A549 (cell line): ENCODE measurements at regions not wholly inside any gene's neighbourhood (a gene's known extent, or its start where the extent isn't known, plus 50 kb on each side); places are given as distances from the start of the nearest gene placed in this dataset.

ENCODE experiments used
- ATAC-seq, 2 experiments: fragments of 200-7000 bp in 1 of 2; fragments of >200 bp in 1 of 2; cut with Nextera tagmentation in 1 of 2; cut with Tn5 transposase in 1 of 2; 3 replicates each; pipeline versions ENCODE4 v1.8.0 to v1.9.1; 2018 to 2020; ENCODE audit warnings: mild to moderate bottlenecking in 1 of 2, moderate library complexity in 1 of 2
- CTCF ChIA-PET: fragments of 300-600 bp; sonication (Branson Sonifier 250); formaldehyde crosslinking; extraction: SDS; loops from one replicate; lab custom pipeline; 2021; ENCODE audit warnings: antibody characterized with exemption, inconsistent platforms; lab: Yijun Ruan, JAX
- POLR2A ChIA-PET: fragments of 350-600 bp; formaldehyde crosslinking; extraction: SDS; loops from one replicate; lab custom pipeline; 2021; ENCODE audit warnings: antibody characterized with exemption, inconsistent platforms; lab: Yijun Ruan, JAX
- DNase-seq, 2 experiments: peaks; one replicate each; pipeline versions ENCODE4 v3.0.0 to v3.0.0-alpha.2; 2011 to 2016; ENCODE audit warnings: low read depth in 1 of 2, low spot score in 1 of 2
- FAIRE-seq: peaks from 2 replicates; lab custom pipeline; 2011; peaks lifted over from hg19 to GRCh38; lab: Jason Lieb, UNC
- H3K27ac ChIP-seq, 2 experiments: fragments of >200 bp; sonication (Bioruptor Twin); formaldehyde crosslinking; 3 replicates each; pipeline ENCODE4 v1.5.1; 2016 to 2017
- H3K4me1 ChIP-seq: fragments of >200 bp; sonication (Bioruptor Twin); formaldehyde crosslinking; 3 replicates; pipeline ENCODE4 v1.6.1; 2016
- H3K4me2 ChIP-seq: fragments of >200 bp; sonication (Bioruptor Twin); formaldehyde crosslinking; 3 replicates; pipeline ENCODE4 v1.6.1; 2016
- H3K4me3 ChIP-seq: fragments of >200 bp; sonication (Bioruptor Twin); formaldehyde crosslinking; 3 replicates; pipeline ENCODE4 v1.5.1; 2016
- H3K9me3 ChIP-seq: fragments of >200 bp; sonication (Bioruptor Twin); formaldehyde crosslinking; 3 replicates; pipeline ENCODE4 v1.6.1; 2016
- CBX8 ChIP-seq: fragments of 200-600 bp; sonication (generic); IDR thresholded peaks from 2 replicates; pipeline ENCODE4 v1.6.1; 2016
- CEBPB ChIP-seq, 2 experiments: fragments of >200 bp in 1 of 2; sonication (Bioruptor Twin) in 1 of 2; formaldehyde crosslinking in 1 of 2; IDR thresholded peaks; 2 replicates each; pipeline ENCODE4 v1.6.1; 2012 to 2016
- CHD2 ChIP-seq: fragments of 150-350 bp; IDR thresholded peaks from 2 replicates; pipeline ENCODE4 v1.6.1; 2014; ENCODE audit warnings: low read length; ENCODE audit not compliant: partially characterized antibody
- CHD4 ChIP-seq: fragments of 200-600 bp; sonication (generic); IDR thresholded peaks from 2 replicates; pipeline ENCODE4 v1.6.1; 2016; ENCODE audit warnings: antibody characterized with exemption, mild to moderate bottlenecking, borderline replicate concordance
- CTCF ChIP-seq: fragments of >200 bp; sonication (Bioruptor Twin); formaldehyde crosslinking; IDR thresholded peaks from 3 replicates; pipeline ENCODE4 v1.5.1; 2016
- E2F6 ChIP-seq: IDR thresholded peaks from 2 replicates; pipeline ENCODE4 v1.6.1; 2012; ENCODE audit warnings: low read depth, borderline replicate concordance
- EP300 ChIP-seq, 2 experiments: fragments of >200 bp; sonication (Bioruptor Twin); formaldehyde crosslinking; IDR thresholded peaks; 2 replicates in 1 of 2; 3 replicates in 1 of 2; pipeline ENCODE4 v1.6.1; 2016 to 2017
- ESRRA ChIP-seq: fragments of 150-350 bp; IDR thresholded peaks from 2 replicates; pipeline ENCODE4 v1.6.1; 2014; ENCODE audit warnings: mild to moderate bottlenecking, low read length, borderline replicate concordance
- FOSB ChIP-seq: fragments of 250-450 bp; sonication (Bioruptor Pico); IDR thresholded peaks from 2 replicates; pipeline ENCODE4 v1.5.0; 2020; ENCODE audit warnings: mild to moderate bottlenecking, moderate library complexity
- HEYL ChIP-seq: fragments of 250-450 bp; sonication (Bioruptor Pico); IDR thresholded peaks from 2 replicates; pipeline ENCODE4 v1.8.0; 2021; ENCODE audit warnings: mild to moderate bottlenecking, moderate library complexity
- HMGXB4 ChIP-seq: fragments of 250-450 bp; sonication (Bioruptor Pico); IDR thresholded peaks from 2 replicates; pipeline ENCODE4 v1.5.0; 2021; ENCODE audit warnings: mild to moderate bottlenecking, moderate library complexity, borderline replicate concordance
- HOXA7 ChIP-seq: fragments of 250-450 bp; sonication (Bioruptor Pico); IDR thresholded peaks from 2 replicates; pipeline ENCODE4 v1.5.0; 2020; ENCODE audit warnings: mild to moderate bottlenecking, moderate library complexity
- HOXB5 ChIP-seq: fragments of 250-450 bp; sonication (Bioruptor Pico); IDR thresholded peaks from 2 replicates; pipeline ENCODE4 v1.5.0; 2020; ENCODE audit warnings: mild to moderate bottlenecking, moderate library complexity
- JUNB ChIP-seq: fragments of >200 bp; sonication (Bioruptor Twin); formaldehyde crosslinking; IDR thresholded peaks from 2 replicates; pipeline ENCODE4 v1.6.1; 2016
- KDM5A ChIP-seq: fragments of 200-600 bp; sonication (generic); IDR thresholded peaks from 2 replicates; pipeline ENCODE4 v1.6.1; 2016; ENCODE audit warnings: antibody characterized with exemption, mild to moderate bottlenecking
- MAFK ChIP-seq: fragments of 450-650 bp; IDR thresholded peaks from 2 replicates; pipeline ENCODE4 v1.6.1; 2014; ENCODE audit not compliant: partially characterized antibody
- MAX ChIP-seq: IDR thresholded peaks from 2 replicates; pipeline ENCODE4 v1.6.1; 2012
- NR3C1 ChIP-seq: fragments of >200 bp; sonication (Bioruptor Twin); formaldehyde crosslinking; IDR thresholded peaks from 3 replicates; pipeline ENCODE4 v1.6.1; 2017
- PBX3 ChIP-seq: IDR thresholded peaks from 2 replicates; pipeline ENCODE4 v1.6.1; 2012
- PHF8 ChIP-seq: fragments of 200-600 bp; sonication (generic); IDR thresholded peaks from 2 replicates; pipeline ENCODE4 v1.6.1; 2016; ENCODE audit warnings: low read depth, mild to moderate bottlenecking, antibody characterized with exemption, moderate library complexity, borderline replicate concordance
- POLR2A ChIP-seq: IDR thresholded peaks from 2 replicates; pipeline ENCODE4 v1.6.1; 2012; ENCODE audit warnings: mild to moderate bottlenecking, low read length
- RAD21 ChIP-seq, 2 experiments: fragments of >200 bp in 1 of 2; sonication (Bioruptor Twin) in 1 of 2; formaldehyde crosslinking in 1 of 2; IDR thresholded peaks in 1 of 2; conservative IDR thresholded peaks in 1 of 2; 2 replicates in 1 of 2; 3 replicates in 1 of 2; pipeline ENCODE4 v1.6.1; 2012 to 2018; ENCODE audit warnings: inconsistent platforms in 1 of 2
- RCOR1 ChIP-seq: fragments of 150-350 bp; IDR thresholded peaks from 2 replicates; pipeline ENCODE4 v1.6.1; 2014; ENCODE audit warnings: antibody characterized with exemption, low read length, low read depth
- RNF2 ChIP-seq: fragments of 200-600 bp; sonication (generic); IDR thresholded peaks from 2 replicates; pipeline ENCODE4 v1.6.1; 2016; ENCODE audit warnings: low read depth, mild to moderate bottlenecking, antibody characterized with exemption, moderate library complexity, borderline replicate concordance
- SMC3 ChIP-seq: fragments of >200 bp; sonication (Bioruptor Twin); formaldehyde crosslinking; IDR thresholded peaks from 3 replicates; pipeline ENCODE4 v1.6.1; 2018; ENCODE audit warnings: inconsistent platforms
- TFCP2L1 ChIP-seq: fragments of 250-450 bp; sonication (Bioruptor Pico); IDR thresholded peaks from 2 replicates; pipeline ENCODE4 v1.5.0; 2021; ENCODE audit warnings: mild to moderate bottlenecking
- TP53 ChIP-seq: fragments of 250-450 bp; sonication (Bioruptor Pico); IDR thresholded peaks from 2 replicates; pipeline ENCODE4 v1.5.0; 2021; ENCODE audit warnings: mild to moderate bottlenecking, moderate library complexity
- USF2 ChIP-seq: fragments of 450-650 bp; IDR thresholded peaks from 2 replicates; pipeline ENCODE4 v1.6.1; 2014; ENCODE audit warnings: antibody characterized with exemption
- ZC3H11A ChIP-seq: fragments of 450-650 bp; IDR thresholded peaks from 2 replicates; pipeline ENCODE4 v1.6.1; 2014; ENCODE audit warnings: antibody characterized with exemption, mild to moderate bottlenecking
- ZFP36 ChIP-seq: fragments of 450-650 bp; IDR thresholded peaks from 2 replicates; pipeline ENCODE4 v1.6.1; 2014; ENCODE audit warnings: borderline replicate concordance; ENCODE audit not compliant: partially characterized antibody
- WGBS: methylation state at CpG from one replicate; pipeline ENCODE4 v1.1.6; 2017; ENCODE audit errors: missing lambda C conversion rate; 5-methylcytosine and 5-hydroxymethylcytosine counted together

- TF ChIP-seq EP300 (IDR thresholded peaks at IDR 0.05) (no peak), HOXB5 (no peak), POLR2A (no peak), HMGXB4 (no peak), CHD4 (no peak), MAFK (no peak), TFCP2L1 (no peak), CHD2 (no peak)
- ChIA-PET POLR2A (no interaction called here), CTCF (interaction anchor here (0.6 to 5.0 kb wide), 14 partner anchors 21 to 391 kb away, joined by 3 to 34 read pairs (median 5); no protein-coding TSS in a partner anchor)
- DNase-seq (no peak), FAIRE-seq (no peak), ATAC-seq (no peak)
- no peak overlapping the region for H3K4me2 ChIP-seq
- H3K4me3 ChIP-seq: no peak overlapping the region
- H3K4me1 ChIP-seq: no peaks in the 10 kb centered on the region
- H3K27ac ChIP-seq: no peak overlapping the region
- 54% methylated on average over 6 of the region's 8 CpGs for WGBS
- no peaks in the 10 kb centered on the region for H3K9me3 ChIP-seq
Observed at GRCh38 chr22:22746963-22747933, 102.8 kb downstream of the GGTLC2 start.

- POLR2A ChIA-PET: no interaction called here
- WGBS: 20% methylated on average over 3 of the region's 5 CpGs
- FAIRE-seq: no peak
- H3K4me2 ChIP-seq: no peak overlapping the region
- CTCF ChIA-PET: interaction anchor here (0.6 to 5.0 kb wide), 8 partner anchors 9 to 82 kb away, joined by 3 to 34 read pairs (median 4); no protein-coding TSS in a partner anchor
- ATAC-seq: peak; percentile 83 to 93
- H3K9me3 ChIP-seq: no peaks in the 10 kb centered on the region
- no peaks in the 10 kb centered on the region for H3K4me1 ChIP-seq
- peak in 1 of 2 experiments; percentile 51 for DNase-seq
- H3K27ac ChIP-seq: no peak overlapping the region
- TF ChIP-seq HOXB5 (no peak), HOXA7 (no peak), PBX3 (no peak), RNF2 (no peak), TFCP2L1 (no peak), CEBPB (IDR thresholded peaks at IDR 0.05) (peak; percentile 12 to 32; a peak in 1 of 4 replicates), ESRRA (no peak), JUNB (no peak), ZC3H11A (no peak), ZFP36 (no peak), CBX8 (no peak), TP53 (CRISPR knock-in tag) (no peak), RCOR1 (no peak), USF2 (no peak), E2F6 (no peak), SMC3 (peak; percentile 56), NR3C1 (no peak), MAX (no peak), RAD21 (conservative IDR thresholded peaks at IDR 0.05 in 1 of 2, IDR thresholded peaks at IDR 0.05 in 1 of 2) (peak; percentile 52 to 61), CTCF (peak; percentile 63), KDM5A (no peak), HEYL (CRISPR knock-in tag) (no peak), PHF8 (no peak), FOSB (no peak)
- TF ChIP-seq, all 56 proteins: peak for 4
- H3K4me3 ChIP-seq: no peak overlapping the region
Observed at GRCh38 chr22:22748297-22748743, 103.9 kb downstream of the GGTLC2 start.
